ENCODE measurements at regions not wholly inside any gene's neighbourhood (a gene's known extent, or its start where the extent isn't known, plus 50 kb on each side); places are given as distances from the start of the nearest gene placed in this dataset.
"Not testable (repeated sequence)": the region's sequence is repeated elsewhere in the genome, so short reads cannot be mapped to it uniquely, and the experiment has no call there.

DNA sequence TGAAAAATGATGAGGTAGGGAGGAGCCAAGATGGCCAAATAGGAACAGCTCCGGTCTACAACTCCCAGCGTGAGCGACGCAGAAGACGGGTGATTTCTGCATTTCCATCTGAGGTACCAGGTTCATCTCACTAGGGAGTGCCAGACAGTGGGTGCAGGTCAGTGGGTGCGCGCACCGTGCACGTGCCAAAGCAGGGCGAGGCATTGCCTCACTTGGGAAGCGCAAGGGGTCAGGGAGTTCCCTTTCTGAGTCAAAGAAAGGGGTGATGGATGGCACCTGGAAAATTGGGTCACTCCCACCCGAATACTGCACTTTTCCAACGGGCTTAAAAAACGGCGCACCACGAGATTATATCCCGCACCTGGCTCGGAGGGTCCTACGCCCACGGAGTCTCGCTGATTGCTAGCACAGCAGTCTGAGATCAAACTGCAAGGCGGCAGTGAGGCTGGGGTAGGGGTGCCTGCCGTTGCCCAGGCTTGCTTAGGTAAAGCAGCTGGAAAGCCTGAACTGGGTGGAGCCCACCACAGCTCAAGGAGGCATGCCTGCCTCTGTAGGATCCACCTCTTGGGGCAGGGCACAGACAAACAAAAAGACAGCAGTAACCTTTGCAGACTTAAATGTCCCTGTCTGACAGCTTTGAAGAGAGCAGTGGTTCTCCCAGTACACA, 230.5 kb downstream of the GOLGA6L6 start:
- not testable (repeated sequence) for TF ChIP-seq EZH2 (IDR thresholded peaks at IDR 0.05; ENCODE audit: borderline replicate concordance, insufficient read depth, low read depth, low read length, poor library complexity, severe bottlenecking)
- TF ChIP-seq, protein P1, sequence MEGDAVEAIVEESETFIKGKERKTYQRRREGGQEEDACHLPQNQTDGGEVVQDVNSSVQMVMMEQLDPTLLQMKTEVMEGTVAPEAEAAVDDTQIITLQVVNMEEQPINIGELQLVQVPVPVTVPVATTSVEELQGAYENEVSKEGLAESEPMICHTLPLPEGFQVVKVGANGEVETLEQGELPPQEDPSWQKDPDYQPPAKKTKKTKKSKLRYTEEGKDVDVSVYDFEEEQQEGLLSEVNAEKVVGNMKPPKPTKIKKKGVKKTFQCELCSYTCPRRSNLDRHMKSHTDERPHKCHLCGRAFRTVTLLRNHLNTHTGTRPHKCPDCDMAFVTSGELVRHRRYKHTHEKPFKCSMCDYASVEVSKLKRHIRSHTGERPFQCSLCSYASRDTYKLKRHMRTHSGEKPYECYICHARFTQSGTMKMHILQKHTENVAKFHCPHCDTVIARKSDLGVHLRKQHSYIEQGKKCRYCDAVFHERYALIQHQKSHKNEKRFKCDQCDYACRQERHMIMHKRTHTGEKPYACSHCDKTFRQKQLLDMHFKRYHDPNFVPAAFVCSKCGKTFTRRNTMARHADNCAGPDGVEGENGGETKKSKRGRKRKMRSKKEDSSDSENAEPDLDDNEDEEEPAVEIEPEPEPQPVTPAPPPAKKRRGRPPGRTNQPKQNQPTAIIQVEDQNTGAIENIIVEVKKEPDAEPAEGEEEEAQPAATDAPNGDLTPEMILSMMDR (IDR thresholded peaks at IDR 0.05): not testable (repeated sequence)
